Glomerular visceral epithelial cell (primary cell): ENCODE measurements at regions not wholly inside any gene's neighbourhood (a gene's known extent, or its start where the extent isn't known, plus 50 kb on each side); places are given as distances from the start of the nearest gene placed in this dataset.
"Not testable (repeated sequence)": the region's sequence is repeated elsewhere in the genome, so short reads cannot be mapped to it uniquely, and the experiment has no call there.

Source experiments
- DNase-seq: peaks from one replicate; pipeline ENCODE4 v3.0.0-alpha.2; 2016; ENCODE audit errors: extremely low spot score

DNA sequence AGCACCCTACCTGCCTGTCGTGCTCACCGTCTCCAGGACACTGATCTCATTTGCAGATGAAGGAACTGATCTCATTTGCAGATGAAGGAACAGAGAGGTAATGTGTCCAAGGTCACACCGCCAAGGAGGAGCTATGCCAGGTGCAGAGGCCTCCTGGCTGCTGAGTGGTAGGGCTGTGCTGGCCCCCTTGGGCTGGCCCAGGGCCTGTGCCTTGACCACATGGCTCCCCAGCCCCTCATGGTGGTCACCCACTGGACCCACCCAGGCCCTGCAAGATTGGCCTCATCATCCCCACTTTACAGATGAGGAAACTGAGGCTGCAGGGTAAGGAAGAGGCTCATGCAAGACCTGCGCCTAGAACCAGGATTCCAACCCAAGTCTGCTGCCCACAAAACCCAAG, 628.3 kb downstream of the MATN1 start:
- no peak for DNase-seq

DNA sequence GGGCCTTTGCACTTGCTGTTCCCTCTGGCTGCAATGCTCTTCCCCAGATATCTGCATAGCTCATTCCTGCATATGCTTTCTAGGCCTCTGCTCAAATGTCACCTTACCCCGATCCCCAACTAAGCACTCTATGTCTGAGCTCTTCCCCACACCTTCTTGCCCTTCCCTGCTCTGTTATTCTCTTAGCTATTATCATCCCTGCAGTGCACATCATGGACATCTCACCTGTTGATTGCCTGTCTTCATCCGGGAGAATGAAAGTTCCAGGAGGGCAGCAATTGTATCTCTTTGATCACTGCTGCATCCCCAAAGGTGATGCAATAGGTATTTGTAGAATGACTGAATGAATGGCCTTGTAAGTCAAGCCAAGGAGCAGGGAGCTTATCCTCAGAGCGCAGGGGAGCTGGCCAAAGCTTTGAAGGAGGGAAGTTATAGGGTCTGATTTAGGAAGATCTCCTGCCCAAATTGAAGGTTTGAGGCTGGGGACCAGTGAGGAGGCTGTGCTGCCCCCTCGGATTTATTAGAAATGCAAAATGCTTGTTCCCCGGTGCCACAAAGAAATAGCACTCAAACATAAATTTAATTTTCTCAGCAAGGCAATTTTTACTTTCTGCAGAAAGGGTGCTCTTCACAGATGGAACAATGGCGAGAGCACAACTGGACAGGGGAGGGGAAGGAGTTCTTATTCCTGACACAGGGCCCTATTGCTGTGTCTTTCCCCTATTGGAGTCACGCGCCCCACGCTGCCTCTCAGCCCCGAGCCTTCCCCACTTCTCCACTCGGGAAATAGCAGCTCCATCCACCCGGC, 631.1 kb downstream of the MATN1 start:
- DNase-seq = no peak

DNA sequence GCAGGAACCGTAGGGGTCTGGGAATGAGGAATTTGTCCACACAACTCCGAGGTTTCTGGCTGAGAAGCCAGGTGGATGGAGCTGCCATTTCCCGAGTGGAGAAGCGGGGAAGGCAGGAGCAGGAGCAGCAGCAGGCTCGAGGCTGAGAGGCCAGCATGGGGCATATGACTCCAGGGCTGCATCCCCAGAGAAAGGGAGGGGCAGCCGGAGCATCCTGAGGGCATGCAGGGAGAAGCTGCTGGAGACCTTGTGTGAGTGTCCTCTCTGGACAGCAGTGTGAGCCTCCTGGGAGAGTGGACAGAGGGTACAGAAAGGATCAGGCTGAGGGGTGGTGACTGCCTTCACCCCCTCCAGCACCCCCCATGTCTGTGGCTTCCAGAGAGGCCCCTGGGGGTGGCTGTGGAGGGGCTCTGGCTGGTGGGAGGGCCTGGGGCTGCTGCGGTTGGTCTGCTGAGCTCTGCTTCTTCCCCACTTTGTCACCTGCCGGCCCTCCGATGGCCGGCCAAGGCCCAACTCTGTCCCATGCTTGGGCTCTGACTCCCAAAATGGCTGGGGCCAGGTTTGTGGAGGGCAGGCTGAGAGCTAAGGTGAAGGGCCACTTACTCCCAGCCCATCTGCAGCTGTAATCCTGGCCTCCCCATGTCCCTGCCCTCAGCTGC, 633.1 kb downstream of the MATN1 start:
- DNase-seq = no peak

DNA sequence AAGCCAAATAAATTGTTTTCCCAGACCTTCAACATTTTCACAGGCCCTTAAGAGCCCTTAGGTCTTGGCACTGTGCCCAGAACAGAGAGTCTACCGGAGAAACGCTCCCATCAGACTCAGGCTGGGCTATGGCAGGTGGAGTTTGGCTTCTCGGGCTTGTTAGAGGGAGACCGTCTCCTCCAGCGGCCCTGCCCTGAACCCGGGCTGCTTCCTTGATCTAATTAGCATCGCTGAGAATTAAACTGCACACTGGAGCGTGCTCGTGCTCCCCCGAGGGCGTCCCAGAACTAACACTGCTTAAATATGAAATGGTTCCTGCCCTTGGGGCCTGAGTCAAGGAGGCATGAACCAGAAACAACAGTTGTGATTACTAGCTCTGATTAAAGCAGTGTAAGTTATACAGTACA, 634.4 kb downstream of the MATN1 start:
- DNase-seq = no peak

DNA sequence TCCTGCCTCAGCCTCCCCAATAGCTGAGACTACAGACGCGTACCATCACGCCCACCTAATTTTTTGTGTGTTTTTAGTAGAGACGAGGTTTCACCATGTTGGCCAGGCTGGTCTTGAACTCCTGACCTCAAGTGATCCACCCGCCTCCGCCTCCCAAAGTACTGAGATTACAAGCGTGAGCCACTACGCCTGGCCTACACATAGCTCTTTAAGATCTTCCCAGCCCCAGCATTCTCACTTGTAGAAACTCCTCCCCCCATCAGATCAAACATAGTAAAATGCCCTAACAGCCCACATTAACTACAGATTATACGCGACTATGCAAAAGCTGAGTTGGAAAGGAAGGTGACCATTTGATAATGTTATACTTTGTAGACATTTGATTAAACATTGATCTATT, 634.8 kb downstream of the MATN1 start:
- DNase-seq = no peak

DNA sequence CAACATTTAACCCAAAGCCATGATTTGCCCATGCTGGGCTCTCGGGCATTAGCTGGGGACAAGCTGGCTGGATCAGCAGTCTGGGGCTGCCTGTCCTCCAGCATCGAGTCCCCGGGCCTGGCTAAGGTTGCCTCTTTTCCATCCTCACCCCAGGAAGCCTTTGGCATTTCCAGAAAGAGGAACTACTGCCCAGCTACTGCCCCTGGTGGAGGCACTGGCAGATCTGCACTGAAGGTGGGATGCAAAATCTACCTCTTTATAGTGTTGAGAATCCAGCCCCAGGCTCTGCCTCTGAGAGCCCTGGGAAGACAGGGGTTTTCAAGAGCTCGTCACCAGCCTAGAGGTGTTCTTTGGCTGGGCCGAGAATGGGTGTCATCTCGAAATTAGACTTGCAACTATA, 635.9 kb downstream of the MATN1 start:
- peak; percentile 8 for DNase-seq

DNA sequence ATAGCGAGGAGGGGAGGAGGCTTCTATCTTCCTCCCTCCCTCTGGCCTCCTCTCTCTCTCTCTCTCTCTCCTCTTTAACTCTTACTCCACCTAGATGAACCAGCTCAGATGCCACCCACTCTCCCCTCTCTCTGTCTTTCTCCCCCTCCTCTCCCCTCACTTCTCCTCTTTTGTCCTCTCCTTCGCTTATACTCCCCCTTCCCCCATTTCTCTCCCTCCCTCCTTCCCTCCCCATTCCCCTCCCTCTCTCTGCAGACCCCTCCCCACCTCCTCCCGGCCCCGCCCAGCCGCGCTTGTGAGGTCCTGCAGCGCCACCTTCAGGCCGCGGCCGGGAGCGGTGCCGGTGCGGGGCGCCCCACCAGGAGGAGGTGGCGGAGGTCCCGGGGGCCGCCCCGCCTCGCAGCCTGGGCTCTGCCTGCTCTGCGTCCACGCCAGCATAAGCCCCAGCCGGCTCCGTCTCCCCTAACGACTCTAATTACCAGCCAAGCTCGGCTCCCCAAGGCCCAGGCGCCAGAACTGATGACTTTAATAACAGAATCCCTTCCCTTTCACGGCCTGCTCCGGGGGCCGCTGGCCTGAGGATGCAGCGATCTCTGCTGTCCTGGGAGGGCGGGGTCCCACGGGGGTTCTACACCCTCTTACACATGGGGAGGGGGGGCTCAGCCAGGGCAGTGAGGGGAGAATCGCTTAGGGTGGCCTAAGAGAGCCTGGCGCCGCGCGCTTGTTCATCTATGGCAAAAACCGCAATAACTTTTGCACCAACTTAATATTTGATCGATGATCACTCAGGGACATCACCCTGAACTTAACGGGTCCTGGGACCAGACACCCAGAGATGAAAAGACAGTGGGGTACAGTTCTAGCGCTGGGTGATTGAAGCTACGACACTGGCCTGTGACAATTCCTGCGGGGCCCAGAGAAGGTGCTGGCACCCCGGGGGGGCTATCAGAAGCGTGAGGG, 637.3 kb downstream of the MATN1 start:
- peak; percentile 45 for DNase-seq

- DNase-seq = peak; percentile 10
These were observed 638.3 kb downstream of the MATN1 start for GRCh38 chr1:30084909-30085571.

- DNase-seq = peak; percentile 78
These were observed 639.5 kb downstream of the MATN1 start for GRCh38 chr1:30083800-30084464.

DNA sequence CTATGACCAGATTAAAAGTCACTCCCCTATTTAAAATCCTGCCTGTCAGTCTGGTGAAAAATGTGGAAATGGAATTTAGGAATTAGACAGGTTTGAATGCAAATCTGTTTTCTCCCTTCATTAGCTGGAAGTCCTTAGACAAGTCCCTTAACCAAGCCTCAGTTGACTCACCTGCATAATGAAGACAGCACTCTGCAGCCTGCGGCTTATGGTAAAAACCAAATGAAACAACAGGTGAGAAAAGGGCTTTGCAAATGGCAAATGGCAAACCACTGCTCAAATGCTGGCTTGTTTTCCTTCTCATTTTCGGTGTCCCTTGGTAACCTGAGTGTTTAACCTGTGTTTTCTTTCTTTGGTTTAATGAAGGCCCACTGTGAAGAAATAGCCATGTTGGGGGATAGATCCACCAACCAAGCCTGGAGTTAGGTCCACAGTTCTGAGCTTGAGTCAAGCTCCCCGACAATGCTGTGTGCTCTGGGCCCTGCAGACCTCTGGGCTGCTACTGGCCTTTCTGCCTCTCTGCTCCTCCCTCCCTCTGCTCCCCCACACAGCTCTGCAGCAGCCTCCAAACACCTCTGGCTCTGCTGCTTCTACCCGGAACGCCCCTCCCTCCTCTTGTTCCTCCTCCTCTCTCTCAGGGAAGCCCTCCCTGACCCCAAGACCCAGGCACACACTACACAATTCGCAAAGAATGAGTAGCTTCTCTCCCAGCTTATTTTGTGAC, 641.8 kb downstream of the MATN1 start:
- DNase-seq = no peak

- not testable (repeated sequence) for DNase-seq
These were observed 647.5 kb downstream of the MATN1 start for GRCh38 chr1:30075916-30076315.

DNA sequence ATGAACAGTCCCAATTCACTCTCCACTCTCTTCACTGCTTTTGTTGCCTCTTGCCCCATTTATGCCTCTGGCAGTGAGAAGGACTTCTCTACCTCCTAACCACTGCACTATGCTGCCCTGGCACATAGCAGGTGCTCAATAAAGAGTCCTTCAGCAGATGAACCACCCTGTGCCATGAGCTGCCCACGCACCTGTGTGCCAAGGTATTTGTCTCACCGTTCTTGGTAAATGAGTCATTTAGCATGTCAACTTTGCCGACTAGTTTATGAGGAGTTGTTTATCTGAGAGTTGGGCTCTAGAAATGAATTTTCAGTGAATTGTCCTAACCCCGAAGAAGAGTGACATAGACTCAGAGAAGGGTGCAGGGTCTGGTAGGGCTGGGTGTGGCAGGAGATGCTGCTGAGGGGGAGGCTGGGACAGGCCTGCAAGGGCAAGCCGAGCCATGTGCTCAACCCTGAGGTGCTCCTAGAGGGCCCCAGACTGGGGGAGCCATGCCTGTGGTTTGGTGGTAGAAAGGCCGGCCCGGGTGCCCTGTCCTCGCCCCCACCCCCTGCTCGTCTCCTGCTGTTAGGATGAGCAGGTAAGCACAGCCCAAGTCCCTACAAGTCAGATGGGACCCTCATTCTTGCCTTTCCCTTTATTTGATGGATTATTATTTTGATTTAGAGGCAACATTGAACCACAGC, 654.5 kb downstream of the MATN1 start:
- DNase-seq = no peak

DNA sequence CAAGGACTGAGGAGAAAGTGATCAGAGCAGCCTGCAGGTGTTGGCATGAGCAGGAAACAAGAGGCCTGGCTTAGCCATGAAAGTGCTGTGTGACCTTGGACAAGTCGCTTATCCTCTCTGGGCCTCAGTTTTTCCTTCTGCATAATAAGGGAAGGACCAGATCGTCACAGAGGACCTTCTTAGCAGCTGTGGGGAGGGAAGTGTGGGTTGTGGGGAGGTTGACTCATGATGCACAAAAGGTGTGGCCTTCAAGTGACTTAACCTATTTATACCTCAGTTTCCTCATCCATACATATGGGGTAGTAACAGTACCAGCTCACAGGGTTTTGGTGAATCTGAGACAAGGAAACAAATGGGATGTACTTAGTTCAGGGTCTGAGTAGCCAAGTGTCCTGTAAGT, 658.8 kb downstream of the MATN1 start:
- no peak for DNase-seq

DNA sequence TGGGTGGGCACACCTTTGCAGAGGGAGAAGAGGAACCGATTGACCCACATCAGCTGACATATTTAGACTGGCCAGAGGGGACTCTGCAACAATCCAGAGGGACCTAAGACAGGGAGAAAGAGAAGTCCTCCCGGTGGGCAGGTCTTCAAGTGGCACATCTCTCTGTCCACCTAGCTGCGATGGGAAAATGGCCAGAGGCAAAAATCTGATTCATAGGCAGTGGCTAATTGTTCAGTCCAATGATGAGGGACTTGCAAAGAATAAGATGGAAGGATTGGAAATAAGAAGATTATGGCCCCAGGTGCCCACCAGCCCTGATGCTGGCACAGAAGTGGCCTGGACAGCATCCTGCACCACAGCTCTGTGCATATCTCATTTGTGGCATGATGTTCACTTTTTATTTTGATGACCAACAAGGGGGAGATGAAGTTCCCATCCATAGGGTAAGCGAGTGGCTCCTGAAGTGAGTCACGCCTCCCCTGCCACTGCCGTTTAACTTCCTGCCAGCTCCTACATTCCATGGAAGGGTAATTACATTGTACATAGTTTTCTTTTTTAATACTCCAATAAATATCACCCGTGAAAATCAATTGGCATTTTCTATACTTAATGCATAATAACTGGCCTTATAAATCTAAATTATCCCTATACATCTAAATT, 659.6 kb downstream of the MATN1 start:
- no peak for DNase-seq

- DNase-seq = no peak
These were observed 661.8 kb downstream of the MATN1 start for GRCh38 chr1:30061292-30062220.

GRCh38 chr1:30060738-30061137, 662.6 kb downstream of the MATN1 start:
- DNase-seq = no peak

- peak; percentile 77 for DNase-seq
These were observed 664.4 kb downstream of the MATN1 start for GRCh38 chr1:30058970-30059369.

- DNase-seq = no peak
These were observed 669.3 kb downstream of the MATN1 start for GRCh38 chr1:30054126-30054525.
